Type B pancreatic cell (in vitro differentiated cells): ENCODE measurements at regions not wholly inside any gene's neighbourhood (a gene's known extent, or its start where the extent isn't known, plus 50 kb on each side); places are given as distances from the start of the nearest gene placed in this dataset.

ENCODE experiments used
- DNase-seq: peaks from one replicate; pipeline ENCODE4 v3.0.0; 2021; ENCODE audit warnings: mixed read lengths; ENCODE audit not compliant: unreplicated experiment; ENCODE audit errors: extremely low spot score
- H3K27ac Mint-ChIP-seq: 2 replicates; pipeline ENCODE4 v1.8.0; 2021; ENCODE audit warnings: mild to moderate bottlenecking, mixed read lengths
- H3K27me3 Mint-ChIP-seq: 2 replicates; pipeline ENCODE4 v1.8.0; 2021; ENCODE audit warnings: mixed read lengths
- H3K36me3 Mint-ChIP-seq: 2 replicates; pipeline ENCODE4 v1.8.0; 2021; ENCODE audit warnings: mixed read lengths
- H3K4me1 Mint-ChIP-seq: one replicate; pipeline ENCODE4 v1.8.0; 2021; ENCODE audit warnings: mixed read lengths; ENCODE audit not compliant: unreplicated experiment
- H3K4me3 Mint-ChIP-seq: 2 replicates; pipeline ENCODE4 v1.8.0; 2021; ENCODE audit warnings: mild to moderate bottlenecking, mixed read lengths
- H3K9me3 Mint-ChIP-seq: 2 replicates; pipeline ENCODE4 v1.8.0; 2021; ENCODE audit warnings: mixed read lengths
- CTCF ChIP-seq: fragments of 200-600 bp; sonication (generic); conservative IDR thresholded peaks from 2 replicates; pipeline ENCODE4 v1.5.0; 2021; ENCODE audit warnings: antibody characterized with exemption, mild to moderate bottlenecking

- H3K9me3 Mint-ChIP-seq: peaks cover 17% of the 10 kb centered on the region
- H3K27me3 Mint-ChIP-seq: no peaks in the 10 kb centered on the region
- H3K4me3 Mint-ChIP-seq: no peak overlapping the region
- no peak for TF ChIP-seq CTCF
- no peaks in the 10 kb centered on the region for H3K36me3 Mint-ChIP-seq
- H3K27ac Mint-ChIP-seq: no peak overlapping the region
- no peak for DNase-seq
- peaks cover 7% of the 10 kb centered on the region for H3K4me1 Mint-ChIP-seq
Observed at GRCh38 chr2:236796236-236796635, 226.6 kb downstream of the ACKR3 start.

GRCh38 chr2:236797411-236797810, 227.8 kb downstream of the ACKR3 start:
- Mint-ChIP-seq H3K9me3 (peaks cover 18% of the 10 kb centered on the region), H3K27me3 (peaks cover 2% of the 10 kb centered on the region), H3K4me1 (peaks cover 4% of the 10 kb centered on the region), H3K4me3 (no peak overlapping the region), H3K36me3 (no peaks in the 10 kb centered on the region), H3K27ac (no peak overlapping the region)
- no peak for TF ChIP-seq CTCF
- DNase-seq: no peak

- DNase-seq: no peak
- H3K27me3 Mint-ChIP-seq: peaks cover 2% of the 10 kb centered on the region
- TF ChIP-seq CTCF: no peak
- peaks cover 18% of the 10 kb centered on the region for H3K9me3 Mint-ChIP-seq
- peaks cover 4% of the 10 kb centered on the region for H3K4me1 Mint-ChIP-seq
- H3K27ac Mint-ChIP-seq: no peak overlapping the region
- H3K4me3 Mint-ChIP-seq: no peak overlapping the region
- no peaks in the 10 kb centered on the region for H3K36me3 Mint-ChIP-seq
Observed at GRCh38 chr2:236798491-236798890, 228.9 kb downstream of the ACKR3 start.

GRCh38 chr2:236799391-236800026, 229.9 kb downstream of the ACKR3 start:
- no peak overlapping the region for H3K27ac Mint-ChIP-seq
- TF ChIP-seq CTCF: no peak
- H3K4me3 Mint-ChIP-seq: no peak overlapping the region

GRCh38 chr2:236802862-236803261, 233.2 kb downstream of the ACKR3 start:
- no peak for TF ChIP-seq CTCF
- peaks cover 7% of the 10 kb centered on the region for H3K36me3 Mint-ChIP-seq
- DNase-seq: no peak

More at GRCh38 chr2:236799391-236800026, 229.9 kb downstream of the ACKR3 start:
- Mint-ChIP-seq H3K27me3 (peaks cover 2% of the 10 kb centered on the region), H3K36me3 (no peaks in the 10 kb centered on the region), H3K4me1 (peaks cover 4% of the 10 kb centered on the region), H3K9me3 (peaks cover 18% of the 10 kb centered on the region)
- no peak for DNase-seq

More at GRCh38 chr2:236802862-236803261, 233.2 kb downstream of the ACKR3 start:
- Mint-ChIP-seq H3K4me3 (no peak overlapping the region), H3K9me3 (peaks cover 11% of the 10 kb centered on the region), H3K4me1 (no peaks in the 10 kb centered on the region), H3K27ac (no peak overlapping the region), H3K27me3 (peaks cover 2% of the 10 kb centered on the region)
